HG02870 (cell line): ENCODE measurements at regions not wholly inside any gene's neighbourhood (a gene's known extent, or its start where the extent isn't known, plus 50 kb on each side); places are given as distances from the start of the nearest gene placed in this dataset.

Experiments used
- ATAC-seq: cut with Tn5 transposase; IDR thresholded peaks from one replicate; pipeline ENCODE4 v1.9.1; 2021; ENCODE audit warnings: mild to moderate bottlenecking, moderate library complexity; ENCODE audit not compliant: unreplicated experiment

DNA sequence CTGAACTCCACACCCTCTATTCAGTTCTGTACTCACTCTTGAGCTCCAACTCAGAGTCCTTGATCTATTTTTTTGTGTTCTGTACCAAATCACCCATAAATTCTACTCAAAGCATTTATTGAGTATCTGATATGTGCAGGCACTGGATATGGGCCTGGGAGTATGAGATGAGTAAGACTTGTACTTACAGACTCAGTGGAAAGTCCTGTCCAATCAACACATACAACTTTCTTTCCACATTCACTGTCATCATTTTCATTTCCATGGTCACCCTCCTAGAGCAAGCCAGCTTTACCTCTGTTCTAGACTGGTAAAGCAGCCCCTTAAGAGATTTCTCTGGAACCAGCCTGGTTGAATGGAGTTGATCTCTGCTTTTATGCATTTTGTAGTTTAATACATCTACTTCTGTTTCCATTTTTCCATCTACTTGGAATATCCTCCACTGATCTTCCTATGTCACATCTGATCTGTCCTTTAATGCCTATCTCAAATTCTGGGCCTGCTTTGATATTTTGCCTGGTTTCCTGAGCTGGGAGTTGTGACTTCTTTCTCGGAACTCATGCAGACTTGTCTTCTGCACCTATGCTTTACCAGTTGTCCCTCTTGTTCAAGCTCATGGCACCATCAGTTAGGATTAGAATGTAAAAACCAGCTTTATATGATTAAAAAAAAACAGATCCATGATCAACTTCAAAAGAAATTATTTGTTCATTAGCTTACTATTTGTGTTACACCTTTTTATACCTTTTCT lies 96.9 kb upstream of the GLS start:
- ATAC-seq, result no peak

GRCh38 chr2:190785334-190785733 lies 95.3 kb upstream of the GLS start:
- ATAC-seq, result no peak

- no peak for ATAC-seq
Measured at GRCh38 chr2:190786404-190787166, 94.0 kb upstream of the GLS start.

DNA sequence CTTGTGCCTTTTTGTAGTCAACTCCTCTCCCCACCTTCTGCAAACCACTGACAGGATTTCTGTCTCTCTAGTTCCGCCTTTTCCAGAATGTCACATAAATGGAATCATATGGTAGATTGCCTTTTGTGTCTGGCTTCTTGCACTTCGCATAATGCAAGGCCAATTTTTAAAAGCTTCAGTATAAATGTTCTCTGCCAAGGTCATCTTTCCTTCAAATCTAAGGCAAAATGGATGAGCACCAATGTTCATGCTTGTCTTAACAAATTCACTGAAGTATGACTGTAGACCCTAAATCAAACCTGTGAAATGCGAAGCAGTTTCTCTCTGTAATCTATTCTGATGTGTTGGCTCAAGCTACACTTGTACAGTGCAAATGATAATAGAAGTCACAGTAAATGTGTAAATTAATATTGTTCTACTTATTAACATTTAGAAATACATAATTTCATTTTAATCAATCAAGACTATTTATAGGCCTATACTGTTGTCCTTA lies 92.8 kb upstream of the GLS start:
- no peak for ATAC-seq

DNA sequence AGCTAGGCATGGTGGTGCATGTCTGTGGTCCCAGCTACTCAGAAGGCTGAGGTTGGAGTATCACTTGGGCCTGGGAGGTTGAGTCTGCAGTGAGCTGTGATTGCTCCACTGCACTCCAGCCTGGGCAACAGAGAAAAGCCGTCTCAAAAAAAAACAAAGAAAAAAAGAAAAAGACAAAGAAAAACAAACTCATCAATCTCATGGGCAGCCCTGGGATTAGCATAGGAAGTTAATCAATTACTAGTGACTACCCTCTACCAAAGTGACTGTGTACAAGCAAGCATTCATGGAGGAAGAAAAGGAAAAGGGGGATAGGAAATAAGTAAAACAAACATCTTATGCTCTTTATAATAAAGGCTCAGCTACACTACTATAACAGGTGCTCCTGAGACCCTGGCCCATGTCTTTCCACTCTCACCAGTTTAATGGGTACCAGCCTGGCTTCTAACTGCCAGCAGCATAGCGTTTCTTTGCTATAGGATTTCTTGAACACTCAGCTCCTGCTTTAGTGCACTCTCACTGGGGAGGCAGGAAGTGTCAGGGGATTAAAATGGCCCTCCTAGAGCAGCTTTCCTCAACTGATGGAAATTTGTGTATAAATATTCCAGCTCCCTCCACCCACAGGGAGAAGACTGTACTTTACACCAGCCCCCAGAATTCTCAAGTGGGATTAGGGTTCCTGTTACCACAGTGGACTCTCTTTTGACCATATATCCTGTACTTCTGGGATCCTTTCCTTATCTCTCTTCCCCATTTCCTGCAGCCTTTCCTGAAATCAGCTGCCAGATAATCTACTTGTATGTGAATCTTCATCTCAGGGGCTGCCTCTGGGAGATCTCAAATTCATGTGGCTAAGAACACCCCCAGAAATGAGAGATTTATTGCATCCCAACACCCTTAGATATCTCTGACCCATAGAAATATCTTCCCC lies 91.3 kb upstream of the GLS start:
- ATAC-seq, result no peak

DNA sequence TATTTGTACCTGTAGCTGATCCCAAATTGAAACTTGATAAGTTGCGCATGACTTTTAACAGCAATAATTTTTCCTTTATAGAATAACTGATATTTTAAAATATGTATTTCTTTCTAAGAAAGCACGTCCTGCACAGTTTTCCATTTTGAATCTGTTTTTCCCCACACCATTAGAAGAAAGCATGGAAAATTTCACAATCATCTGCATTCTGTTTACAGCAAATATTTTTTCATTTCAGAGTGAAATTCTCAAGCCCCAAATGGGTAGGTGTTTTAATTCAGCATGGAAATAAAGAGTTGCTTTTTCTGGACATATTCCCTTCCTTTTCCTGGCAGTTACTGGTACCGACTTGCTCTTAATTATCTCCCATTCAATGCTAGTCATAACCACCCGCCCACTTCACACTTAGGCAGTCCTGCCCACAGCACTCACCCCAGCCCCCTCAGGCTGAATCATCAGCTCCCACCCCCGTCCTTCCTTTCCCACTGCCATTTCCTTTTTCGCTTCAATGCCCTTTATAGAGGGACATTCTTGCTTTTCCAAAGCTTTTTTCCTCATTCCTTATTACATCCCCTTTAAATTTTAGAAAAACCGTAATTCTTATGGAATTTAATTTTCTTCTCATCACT lies 89.2 kb upstream of the GLS start:
- ATAC-seq, result no peak

DNA sequence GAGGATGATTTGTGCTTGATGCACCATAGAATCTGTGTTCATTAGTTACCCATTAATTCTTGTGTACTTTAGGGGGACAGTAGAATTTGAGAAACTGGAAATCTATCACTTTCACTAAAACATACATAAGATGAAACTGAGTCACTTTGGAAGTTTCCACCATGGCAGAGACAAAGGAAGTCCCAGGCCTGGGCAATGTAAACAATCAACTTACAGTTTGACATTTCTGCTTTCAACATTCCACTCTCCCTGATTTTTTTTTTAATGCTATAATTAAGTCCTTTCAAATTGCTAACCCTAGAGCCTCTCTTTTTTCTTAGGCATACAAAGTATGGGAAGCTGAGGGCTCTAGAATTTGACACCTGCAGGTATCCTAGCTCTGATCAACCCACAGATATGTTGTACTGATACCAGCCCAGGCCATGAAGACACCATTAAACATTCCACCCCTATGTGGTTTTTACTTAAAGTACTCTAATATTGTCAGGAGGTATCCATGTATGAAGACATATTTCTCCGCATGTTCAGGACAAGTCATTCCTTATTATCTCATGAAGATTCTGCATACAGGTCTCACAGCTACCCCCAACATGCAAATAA lies 88.5 kb upstream of the GLS start:
- no peak for ATAC-seq

DNA sequence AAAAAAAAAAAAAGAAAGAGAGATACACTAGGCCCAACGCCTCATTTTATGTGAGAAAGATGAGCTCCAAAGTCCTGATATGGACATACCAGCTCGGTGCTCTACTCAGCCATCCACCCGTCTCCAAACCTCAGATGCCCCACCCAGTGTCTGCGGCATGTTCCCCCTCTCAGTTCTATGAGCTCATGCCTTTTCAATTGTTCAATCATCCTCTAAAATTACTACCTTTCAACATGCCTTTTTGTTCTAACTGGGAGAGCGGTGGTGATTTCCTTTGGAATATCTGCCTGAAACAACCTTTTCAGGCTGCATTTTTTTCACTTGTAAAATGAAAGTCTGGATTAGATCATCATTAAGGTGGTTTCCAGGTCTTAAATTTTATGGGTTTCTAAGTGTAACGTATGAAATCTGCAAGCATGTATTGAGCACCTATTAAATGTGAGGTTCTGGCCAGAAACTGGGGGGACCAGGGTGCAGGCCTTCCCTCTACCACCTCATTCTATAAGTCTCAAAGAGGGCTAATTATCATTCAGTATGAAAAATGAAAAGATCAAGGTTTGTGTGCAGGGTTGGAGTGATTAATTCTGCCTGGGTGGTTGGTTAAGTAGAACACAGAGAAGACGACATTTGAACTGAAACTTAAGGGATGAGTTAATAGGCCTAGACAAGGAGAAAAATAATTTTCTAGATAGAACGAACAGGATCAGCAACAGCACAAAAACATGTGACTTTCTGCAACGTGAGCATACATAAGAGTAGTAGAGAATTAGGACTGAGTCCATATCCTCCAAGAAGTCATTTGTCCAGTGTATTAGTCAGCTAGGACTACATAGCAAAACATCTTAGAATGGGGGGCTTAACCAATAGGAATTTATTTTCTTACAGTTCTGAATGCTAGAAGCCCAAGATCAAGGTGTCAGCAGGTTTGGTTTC lies 87.4 kb upstream of the GLS start:
- ATAC-seq, result no peak

GRCh38 chr2:190794377-190794776 lies 86.2 kb upstream of the GLS start:
- ATAC-seq, result no peak

DNA sequence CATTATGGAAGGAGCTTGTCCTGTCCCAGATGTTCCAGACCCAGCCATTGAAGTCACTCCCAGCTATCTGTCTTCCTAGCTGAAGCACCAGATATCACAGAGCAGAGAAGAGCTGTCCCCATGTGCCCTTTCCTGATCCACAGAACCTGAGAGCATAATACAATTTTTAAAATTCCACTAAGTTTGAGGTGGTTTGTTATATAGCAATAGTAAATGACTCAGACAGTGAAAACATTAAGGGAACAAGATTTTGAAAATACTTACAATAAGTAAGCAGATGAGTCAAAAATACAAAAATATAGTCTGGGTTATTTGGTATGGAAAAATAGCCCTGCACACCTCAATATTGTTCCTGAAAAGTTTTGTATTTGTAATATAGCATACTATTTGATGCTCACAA lies 85.8 kb upstream of the GLS start:
- ATAC-seq, result no peak

DNA sequence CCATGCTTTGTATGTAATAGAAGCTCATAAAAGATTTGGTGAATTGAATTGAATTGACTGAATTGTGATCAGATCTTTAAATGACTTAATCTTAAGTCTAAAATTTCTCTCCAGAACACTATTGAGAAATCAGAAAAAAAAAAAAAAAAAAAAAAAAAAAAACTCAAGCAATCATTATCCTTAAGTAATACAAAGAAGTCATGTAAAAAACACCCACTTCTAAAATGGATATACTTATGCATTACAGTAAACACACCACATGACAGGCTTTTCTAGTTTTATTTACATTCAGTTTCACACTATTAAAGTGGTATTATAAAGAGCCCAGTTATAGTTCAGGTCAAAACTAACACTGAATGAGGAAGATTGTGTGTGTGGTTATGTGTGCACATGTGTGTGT lies 84.9 kb upstream of the GLS start:
- ATAC-seq, result no peak

GRCh38 chr2:190799999-190800398 lies 80.6 kb upstream of the GLS start:
- no peak for ATAC-seq

GRCh38 chr2:190800528-190800927 lies 80.1 kb upstream of the GLS start:
- no peak for ATAC-seq

DNA sequence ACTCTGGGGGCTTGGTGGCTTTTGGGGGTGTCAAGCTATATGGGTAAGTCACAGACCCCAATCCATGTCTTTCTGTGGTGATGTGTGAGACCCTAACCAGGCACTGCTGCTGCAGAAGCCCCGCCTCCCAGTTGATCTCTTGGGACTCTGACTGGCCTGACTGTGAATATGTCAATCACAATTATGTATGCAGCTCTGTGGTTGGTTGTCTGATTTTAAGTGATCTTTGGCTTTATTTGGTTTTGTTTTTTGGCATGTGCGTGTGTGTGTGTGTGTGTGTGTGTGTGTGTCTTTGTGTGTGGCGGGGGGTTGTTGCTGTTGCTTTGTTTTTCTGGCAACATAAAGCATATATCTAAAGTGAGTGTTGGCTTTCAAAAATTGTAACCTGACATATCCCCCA lies 78.5 kb upstream of the GLS start:
- no peak for ATAC-seq

DNA sequence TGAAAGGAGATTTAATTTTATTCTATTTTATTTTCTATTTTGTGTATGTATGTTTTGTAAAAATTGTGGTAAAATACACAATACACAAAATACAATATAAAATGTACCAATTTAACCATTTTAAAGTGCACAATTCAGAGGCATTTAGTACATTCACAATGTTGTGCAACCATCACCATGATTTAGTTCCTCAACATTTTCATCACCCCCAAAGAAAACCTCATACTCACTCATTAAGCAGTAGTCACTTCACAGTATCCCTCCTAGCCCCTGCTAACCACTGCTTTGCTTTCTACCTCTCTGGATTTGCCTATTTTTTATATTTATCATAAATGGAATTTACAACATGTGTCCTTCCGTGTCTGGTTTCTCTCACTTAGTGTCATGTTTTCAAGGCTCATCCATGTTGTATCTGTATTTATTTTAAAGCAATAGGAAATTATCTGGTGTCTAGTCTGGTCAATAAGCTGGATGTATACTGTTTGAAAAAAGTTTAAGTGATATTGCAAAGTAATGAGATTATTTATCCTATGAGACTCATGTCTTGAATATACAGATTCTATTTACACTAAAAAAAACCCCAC lies 77.9 kb upstream of the GLS start:
- no peak for ATAC-seq

DNA sequence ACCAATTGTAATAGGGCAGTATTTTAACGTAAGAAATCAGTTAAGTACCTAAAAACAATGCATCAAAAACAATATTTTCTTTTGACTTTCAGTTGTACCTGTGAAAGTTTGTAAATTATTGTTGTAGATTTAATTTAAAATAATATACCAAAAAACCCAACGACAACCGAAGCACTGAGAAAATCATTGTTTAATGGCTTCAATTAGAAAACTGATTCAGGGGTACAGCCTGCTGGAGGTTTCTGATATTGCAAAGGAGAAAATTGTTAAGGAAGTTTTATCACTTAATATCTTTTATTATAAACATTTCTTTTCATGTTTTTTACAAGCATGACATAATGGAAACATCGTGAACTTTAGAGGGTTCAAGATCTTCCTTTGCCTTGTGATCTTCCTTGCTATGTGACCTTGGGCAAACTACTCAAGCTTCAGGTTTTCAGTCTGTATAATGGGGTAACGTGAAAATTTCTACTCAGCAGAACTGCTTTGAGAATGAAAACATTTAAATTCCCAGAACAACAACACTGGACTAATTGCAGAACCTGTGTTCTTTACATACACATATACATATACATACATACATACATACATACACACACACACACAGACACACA lies 76.3 kb upstream of the GLS start:
- no peak for ATAC-seq

- no peak for ATAC-seq
Measured at GRCh38 chr2:190805126-190805525, 75.5 kb upstream of the GLS start.

- ATAC-seq, result no peak
Measured at GRCh38 chr2:190805843-190806242, 74.8 kb upstream of the GLS start.

GRCh38 chr2:190807886-190808285 lies 72.7 kb upstream of the GLS start:
- no peak for ATAC-seq
